Activated naive CD4-positive, alpha-beta T cell (primary cell): ENCODE measurements at regions not wholly inside any gene's neighbourhood (a gene's known extent, or its start where the extent isn't known, plus 50 kb on each side); places are given as distances from the start of the nearest gene placed in this dataset.
"Not testable (repeated sequence)": the region's sequence is repeated elsewhere in the genome, so short reads cannot be mapped to it uniquely, and the experiment has no call there.

Experiments used
- DNase-seq, 4 experiments: peaks; one replicate each; lab custom pipeline; 2025; lab: John Stamatoyannopoulos, UW

GRCh38 chr13:103638706-103639105 is 572.5 kb upstream of the SLC10A2 start:
- no peak for DNase-seq

DNA sequence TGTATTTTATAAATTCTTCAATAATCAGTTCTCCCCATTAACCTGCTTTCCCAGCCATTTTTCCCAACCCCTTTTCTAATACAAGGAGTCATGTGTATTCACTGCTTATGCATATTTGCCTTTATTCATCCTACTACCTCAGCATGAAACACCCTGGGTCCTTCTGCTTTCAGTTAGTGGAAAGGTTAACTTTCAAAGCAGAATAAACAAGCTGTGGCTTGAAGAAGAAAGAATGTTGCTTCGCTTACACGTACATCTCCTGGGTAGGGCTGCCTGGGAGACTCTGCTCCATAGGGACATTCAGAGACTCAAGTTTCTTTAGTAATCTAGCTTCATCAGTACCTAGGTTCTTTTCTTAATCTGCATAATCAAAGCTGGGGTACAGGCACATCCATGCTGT is 567.8 kb upstream of the SLC10A2 start:
- DNase-seq = no peak

DNA sequence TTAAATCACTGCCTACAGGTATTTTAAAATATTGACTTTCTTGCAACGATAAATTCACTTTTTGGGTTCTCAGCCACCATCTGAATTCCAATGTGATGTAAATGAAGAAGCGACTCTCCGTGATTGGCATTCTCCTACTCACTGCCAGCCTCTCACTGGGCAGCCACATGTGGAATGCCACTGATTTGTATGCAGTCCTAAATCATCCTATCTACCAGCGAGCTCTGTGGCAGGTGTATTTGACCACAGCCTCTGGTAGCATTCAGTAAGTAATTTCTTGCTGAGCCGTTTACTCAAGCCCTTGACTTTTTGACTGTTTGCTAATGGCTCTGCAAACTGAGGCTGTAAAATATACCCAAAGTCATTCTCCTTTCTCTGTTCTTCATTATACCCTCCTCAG is 559.0 kb upstream of the SLC10A2 start:
- no peak for DNase-seq

DNA sequence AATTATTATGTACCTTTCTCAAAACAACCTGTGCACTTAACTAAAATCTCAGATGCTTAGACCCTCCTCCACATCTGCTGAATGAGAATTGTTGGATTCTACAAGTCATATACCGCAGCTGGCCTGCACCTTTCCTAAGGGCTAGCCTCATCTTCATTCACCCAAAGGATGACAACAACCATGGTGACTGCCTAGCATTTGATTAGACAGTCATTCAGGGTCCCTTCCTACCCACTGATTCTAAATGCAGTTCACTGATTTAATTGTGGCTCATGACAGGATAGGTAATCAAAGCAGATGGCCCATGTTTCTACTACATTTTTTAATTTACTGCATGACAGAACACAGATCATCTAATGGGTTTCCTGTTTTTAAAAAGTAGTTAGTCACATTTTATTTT is 551.9 kb upstream of the SLC10A2 start:
- DNase-seq = no peak

- no peak for DNase-seq
Observed at GRCh38 chr13:103615771-103616170, 549.6 kb upstream of the SLC10A2 start.

- DNase-seq = no peak
Observed at GRCh38 chr13:103614761-103615160, 548.5 kb upstream of the SLC10A2 start.

GRCh38 chr13:103607995-103608394 is 541.8 kb upstream of the SLC10A2 start:
- DNase-seq = no peak

- no peak for DNase-seq
Observed at GRCh38 chr13:103605546-103606326, 539.5 kb upstream of the SLC10A2 start.

GRCh38 chr13:103599870-103600269 is 533.7 kb upstream of the SLC10A2 start:
- not testable (repeated sequence) for DNase-seq

GRCh38 chr13:103598671-103599070 is 532.5 kb upstream of the SLC10A2 start:
- no peak for DNase-seq

DNA sequence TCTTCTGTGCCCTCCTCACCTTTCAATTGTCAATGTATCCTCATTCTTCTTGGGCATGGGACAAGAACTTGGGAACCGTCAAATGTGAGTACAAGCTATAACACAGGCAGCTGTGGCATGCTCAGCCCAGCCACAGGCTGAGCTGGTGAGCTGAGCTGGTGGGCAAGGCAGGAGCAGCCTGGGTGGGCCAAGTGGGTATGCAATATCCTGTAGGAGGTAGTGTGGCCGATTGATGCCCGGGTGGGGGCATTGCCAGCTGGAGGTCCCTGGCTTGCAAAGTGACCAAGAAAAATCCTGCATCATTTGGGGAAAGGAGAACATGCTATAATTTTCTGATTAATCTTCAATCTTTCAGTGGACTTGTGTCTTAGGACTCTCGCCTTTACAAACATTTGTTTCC is 507.2 kb upstream of the SLC10A2 start:
- DNase-seq = no peak

- no peak for DNase-seq
Observed at GRCh38 chr13:103568314-103568713, 502.1 kb upstream of the SLC10A2 start.

GRCh38 chr13:103557878-103558277 is 491.7 kb upstream of the SLC10A2 start:
- no peak for DNase-seq

DNA sequence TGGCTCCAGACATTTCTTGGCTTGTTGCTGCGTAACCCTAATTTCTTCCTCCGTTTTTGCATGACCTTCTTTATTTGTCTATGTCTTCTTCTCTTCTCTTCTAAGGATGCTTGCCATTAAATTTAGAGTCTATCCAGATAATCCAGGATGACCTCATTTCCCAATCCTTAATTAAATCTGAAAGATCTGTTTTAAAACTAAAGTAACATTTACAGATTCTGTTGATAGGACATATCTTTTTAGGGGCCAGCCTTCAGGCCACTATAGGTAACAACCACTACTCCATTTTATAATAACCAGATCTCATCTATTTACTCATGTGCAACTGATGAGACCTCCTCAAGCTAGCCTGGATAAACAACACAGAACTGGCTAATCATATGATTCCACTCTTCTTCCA is 490.5 kb upstream of the SLC10A2 start:
- DNase-seq = no peak

DNA sequence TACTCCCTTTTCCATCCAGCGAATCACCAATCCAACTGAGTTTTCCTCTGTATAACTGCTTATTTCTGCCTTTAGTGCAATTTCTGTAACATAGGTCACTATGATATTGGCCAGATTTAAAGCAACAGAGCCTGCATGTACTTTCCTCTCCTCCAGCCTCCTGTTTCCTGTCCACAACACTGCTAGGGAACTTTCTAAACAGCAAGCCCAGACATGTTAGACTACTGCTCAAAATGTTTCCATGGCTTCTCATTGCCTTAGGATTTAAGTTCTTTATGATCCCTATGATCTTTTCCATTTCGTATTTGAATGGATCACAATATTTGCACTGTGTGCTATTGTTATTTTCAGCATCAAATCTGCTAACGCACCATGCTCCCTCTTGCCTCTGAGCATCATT is 481.7 kb upstream of the SLC10A2 start:
- DNase-seq = no peak

DNA sequence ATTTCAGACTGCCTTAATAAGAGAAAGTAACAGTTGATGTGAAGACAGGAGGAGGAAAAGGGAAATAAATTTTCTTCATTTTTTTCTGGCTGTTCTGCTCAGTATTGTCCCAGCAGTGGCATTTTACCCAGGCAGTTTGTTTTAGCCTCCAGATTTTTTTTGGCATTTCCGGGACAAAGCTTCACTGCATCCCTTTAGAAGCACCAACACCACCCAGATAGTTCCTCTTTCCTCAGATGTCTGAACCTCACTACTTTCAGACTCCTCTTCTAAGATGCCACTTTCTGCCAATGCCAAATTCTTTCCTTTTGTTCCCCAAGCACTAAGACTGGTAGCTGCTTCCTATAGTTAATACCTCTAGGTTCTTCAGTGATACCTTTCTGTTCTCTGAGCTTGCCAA is 480.1 kb upstream of the SLC10A2 start:
- DNase-seq = no peak

DNA sequence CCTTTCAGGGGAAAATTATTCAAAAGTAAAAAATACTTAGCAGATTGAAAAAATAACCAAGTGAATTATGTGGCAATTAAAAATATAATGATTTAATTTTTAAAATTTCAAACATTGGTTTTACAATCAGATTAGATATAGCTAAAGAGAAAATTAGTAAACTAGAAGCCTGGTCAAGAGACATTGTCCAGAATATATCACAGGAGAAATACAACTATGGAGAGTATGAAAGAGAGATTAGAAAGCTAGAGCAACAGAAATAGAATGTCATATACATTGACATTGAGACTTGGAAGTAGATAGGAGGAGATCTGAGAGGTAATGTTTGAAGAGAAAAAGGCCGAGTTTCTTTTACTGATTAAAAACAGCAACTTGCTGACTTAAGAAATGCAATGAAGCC is 476.4 kb upstream of the SLC10A2 start:
- DNase-seq = no peak

DNA sequence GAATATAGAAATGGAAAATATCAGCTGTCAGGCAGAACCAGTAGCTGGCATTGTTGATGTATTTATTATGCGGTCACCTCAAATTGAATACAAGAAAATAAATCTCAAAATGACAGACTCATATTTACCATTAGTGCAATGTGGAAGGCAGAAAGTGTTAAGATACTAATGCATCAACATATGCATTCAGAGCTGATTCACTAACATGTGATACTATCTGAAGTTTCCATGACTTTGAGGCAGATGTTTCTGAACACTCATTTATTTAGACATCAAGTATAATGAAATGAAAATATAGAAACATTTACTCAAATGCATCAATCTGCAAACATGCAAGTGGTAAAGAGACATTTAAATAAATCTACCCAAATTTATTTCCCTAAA is 474.2 kb upstream of the SLC10A2 start:
- no peak for DNase-seq

DNA sequence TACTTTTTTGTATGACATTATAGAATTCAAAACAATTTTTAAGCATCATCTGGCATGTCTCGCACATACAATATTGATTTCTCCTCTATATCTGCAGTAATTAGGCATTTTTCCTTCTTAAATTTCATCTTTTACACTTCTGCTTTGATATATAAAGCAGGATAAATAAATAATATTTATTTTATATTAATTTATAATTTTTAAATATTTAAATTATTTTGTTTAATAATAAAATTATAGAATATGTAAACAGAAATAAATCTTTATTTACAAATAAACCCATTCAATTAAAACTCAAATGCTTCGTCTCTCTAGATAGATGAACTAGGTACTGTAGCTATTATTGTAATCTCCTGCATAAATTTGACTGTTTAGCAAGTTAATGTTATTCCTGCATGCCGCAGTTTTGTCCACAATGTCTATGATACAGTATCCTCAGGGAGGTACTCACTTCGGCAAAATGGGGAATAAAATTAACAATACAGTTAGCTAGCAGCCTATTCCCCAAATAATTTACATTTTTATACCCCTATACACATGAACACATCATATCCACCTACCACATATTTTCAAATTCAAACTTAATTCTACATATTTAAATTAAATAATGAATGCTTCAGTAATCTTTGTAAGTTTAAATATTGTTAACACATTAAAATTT is 473.6 kb upstream of the SLC10A2 start:
- DNase-seq = no peak

DNA sequence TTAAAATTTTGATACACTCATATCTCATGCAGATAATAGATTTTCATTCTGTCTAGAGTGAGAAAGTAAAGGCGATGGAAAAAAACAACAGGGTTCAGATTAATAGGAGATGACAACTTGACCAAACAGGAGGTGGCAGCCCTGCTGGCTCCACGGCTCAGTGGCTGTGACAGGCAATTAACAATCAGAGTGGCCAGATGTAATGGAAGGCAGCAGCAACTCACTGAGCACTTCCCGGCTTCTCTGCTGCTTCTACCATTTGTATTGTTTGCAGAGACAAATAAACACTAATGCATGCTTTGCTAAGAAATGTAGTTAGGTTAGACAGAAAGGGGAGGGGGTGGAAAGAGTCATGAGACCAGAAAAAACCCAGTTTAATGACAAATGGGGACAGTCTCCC is 473.0 kb upstream of the SLC10A2 start:
- no peak for DNase-seq

GRCh38 chr13:103537616-103538015 is 471.4 kb upstream of the SLC10A2 start:
- no peak for DNase-seq

GRCh38 chr13:103531278-103531677 is 465.1 kb upstream of the SLC10A2 start:
- DNase-seq = no peak

- no peak for DNase-seq
Observed at GRCh38 chr13:103528437-103528836, 462.2 kb upstream of the SLC10A2 start.

DNA sequence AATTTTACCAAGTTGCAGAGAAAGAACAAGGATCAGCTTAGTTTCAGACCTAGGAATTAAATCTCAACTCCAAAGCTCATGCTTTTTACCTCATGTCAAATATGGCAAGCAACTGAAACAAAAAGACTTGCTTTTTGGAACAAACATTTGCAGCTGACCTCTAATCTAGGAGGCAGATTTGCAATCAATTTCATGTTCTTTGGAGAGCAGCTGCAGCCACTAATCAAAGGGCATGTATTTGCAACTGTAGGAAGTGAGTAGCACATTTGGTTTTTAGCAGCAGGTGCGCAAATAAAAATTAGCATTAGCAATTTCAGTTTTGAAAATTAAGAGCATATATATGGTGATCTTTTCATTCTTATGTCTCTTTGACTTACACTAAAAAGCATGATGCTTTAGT is 459.3 kb upstream of the SLC10A2 start:
- DNase-seq = no peak
